ENCODE measurements at regions not wholly inside any gene's neighbourhood (a gene's known extent, or its start where the extent isn't known, plus 50 kb on each side); places are given as distances from the start of the nearest gene placed in this dataset.

DNA sequence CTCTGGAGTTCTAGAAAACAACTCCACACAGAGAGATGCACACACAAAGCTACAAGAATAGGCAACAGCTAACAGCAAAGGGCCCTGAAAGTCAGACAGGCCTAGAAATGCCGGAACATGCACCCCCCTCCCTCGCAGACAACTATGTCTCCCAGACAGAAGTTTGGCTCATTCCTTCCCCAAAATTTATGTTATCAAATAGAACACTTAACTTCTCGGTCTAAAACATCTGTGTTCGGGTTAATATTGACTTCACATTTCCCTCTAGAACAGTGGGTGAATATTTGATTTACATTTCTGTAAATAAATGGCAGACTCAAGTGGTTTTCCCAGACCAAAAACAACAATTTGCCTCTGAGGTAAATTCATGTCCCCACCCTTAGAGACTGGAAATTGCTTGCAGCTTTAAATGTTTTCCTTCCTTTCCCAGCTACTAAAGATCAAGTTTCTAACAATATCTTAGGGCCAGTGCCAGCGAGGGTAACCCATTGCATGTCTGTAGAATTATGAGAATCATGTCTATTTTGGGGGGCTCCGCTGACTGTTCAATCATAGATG, 92.5 kb upstream of the INHBA start:
- no peak for DNase-seq (ENCODE audit: low spot score)

- DNase-seq (ENCODE audit: low spot score): no peak
These were observed 90.7 kb upstream of the INHBA start for GRCh38 chr7:41793556-41793955.

GRCh38 chr7:41792120-41792519, 89.2 kb upstream of the INHBA start:
- no peak for DNase-seq (ENCODE audit: low spot score)

DNA sequence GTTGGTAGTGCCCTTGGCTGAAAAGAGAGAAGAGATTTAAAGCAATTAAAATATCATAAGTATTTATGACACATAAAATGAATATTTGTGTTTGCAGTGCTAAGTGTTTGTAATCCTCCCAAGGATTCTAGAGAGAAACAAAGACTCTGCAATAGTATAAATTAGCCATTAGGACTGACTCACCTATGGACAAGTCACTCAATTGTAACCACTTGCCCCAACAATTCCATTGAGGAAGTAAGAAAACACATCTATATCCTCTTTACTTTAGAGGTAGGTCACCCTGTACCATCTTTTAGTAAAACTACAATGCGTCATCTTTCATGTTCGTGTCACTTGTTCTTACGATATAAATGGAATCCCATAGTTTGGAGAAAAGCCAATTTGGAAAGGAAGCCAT, 85.7 kb upstream of the INHBA start:
- DNase-seq (ENCODE audit: low spot score): no peak

DNA sequence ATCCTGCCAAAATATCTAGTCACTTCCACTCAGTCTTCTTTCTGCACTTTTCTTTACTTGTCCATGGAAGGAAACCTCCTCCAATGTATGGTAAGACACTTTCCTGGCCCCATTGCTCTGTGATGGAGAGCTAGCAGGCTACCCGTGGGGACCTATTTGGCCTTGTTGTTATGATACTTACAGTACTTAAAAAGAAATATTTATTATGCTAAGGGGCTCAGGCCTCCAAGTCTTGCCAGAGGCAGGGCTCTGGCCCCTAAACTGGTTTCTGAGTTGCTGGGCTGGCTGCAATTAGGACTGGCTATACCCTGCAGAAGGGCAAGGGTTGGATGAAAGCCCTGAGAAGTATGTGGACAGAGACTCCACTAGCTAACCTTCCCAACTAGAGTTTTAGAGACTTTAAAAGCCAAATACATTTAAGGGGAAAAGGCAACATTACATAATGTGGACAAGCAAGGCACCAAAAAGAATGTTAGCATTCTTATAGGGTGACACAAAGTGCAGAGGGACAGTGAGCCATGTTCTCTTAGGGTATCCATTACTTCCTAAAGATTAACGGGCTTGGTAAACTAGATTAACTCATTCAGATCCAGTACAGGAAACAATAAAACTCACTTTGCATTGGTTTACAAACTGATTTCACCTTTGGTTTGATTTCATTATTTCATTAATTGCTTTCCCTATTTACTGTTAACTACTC, 84.9 kb upstream of the INHBA start:
- no peak for DNase-seq (ENCODE audit: low spot score)

GRCh38 chr7:41786944-41787343, 84.1 kb upstream of the INHBA start:
- no peak for DNase-seq (ENCODE audit: low spot score)

DNA sequence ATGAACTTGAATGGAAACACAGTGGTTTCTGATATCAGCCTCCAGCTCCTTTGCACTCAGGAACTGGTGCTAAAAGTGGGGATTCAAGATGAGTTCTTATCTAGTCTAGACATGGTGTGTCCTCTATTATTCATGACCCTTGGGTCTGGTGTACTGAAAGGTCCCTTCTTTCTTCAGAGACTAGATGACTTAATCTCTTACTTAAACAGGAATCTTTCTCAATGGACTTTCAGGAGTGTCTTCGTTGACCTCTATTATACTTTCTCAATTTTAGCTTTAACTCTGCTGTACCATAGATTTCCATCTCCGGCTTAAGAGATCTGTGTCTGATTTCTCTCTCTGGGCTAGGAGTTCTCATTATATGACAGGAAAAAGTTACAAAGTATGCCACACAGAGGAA, 83.5 kb upstream of the INHBA start:
- DNase-seq (ENCODE audit: low spot score): no peak

DNA sequence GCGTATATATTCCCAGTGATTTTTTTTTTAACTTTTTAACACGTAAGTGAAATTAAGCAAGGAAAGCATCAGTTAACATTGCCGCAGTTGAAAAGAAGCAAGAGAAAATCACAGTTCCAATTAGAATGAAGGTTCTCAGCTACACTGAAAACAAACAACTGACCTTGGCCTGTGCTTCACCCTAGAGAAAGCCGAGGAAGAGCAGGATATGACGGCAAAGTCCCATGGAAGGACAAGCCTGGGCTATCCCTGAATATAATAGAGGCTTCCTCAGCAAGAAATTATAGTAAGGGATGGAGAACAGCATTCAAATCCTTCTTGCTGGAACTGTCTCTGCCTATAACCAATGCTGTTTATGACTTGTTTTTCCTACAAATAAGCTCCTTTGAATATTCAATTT, 83.0 kb upstream of the INHBA start:
- no peak for DNase-seq (ENCODE audit: low spot score)

DNA sequence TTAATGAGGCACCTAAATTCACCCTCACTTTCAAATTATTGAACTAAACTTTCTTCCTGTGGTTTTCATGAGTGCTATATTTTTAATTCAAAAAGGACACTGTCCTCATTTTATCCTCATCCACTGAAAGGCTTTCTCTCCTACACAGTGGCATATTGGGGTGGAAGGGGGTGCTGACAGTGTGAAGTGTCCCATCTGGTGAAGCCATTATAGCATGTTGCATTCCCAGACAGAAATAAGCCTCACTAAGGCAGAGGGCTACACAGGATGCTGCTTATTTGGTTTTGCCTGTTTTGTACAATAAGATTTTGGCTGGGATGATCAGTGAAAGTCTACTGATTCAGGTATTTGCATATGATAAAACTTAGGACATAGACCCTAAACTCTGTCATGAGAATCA, 82.4 kb upstream of the INHBA start:
- no peak for DNase-seq (ENCODE audit: low spot score)

GRCh38 chr7:41779918-41780317, 77.0 kb upstream of the INHBA start:
- no peak for DNase-seq (ENCODE audit: low spot score)

GRCh38 chr7:41777894-41778596, 75.2 kb upstream of the INHBA start:
- DNase-seq (ENCODE audit: low spot score): peak; percentile 9

DNA sequence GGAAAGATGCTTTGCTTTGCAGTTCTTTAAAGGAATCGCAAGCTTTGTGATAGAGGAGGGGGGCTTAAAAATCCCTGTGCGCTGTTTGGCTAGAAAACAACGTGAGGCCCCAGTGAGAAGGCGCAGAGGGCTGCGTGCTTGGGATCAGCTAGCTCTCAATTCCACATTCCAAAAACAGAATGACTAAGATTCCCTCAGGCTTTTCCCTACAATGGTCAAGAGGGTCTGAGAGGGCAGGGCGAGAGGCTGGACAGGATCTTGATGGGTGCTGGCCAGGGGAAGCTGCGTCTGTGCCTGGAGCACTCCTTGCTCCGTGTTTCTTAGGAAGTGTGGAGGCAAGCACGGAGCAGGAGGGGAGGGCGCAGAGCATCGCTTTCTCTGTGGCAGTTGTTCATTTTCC, 72.1 kb upstream of the INHBA start:
- DNase-seq (ENCODE audit: low spot score): no peak

GRCh38 chr7:41773756-41774155, 70.9 kb upstream of the INHBA start:
- DNase-seq (ENCODE audit: low spot score): no peak

- no peak for DNase-seq (ENCODE audit: low spot score)
These were observed 68.8 kb upstream of the INHBA start for GRCh38 chr7:41771717-41772116.

DNA sequence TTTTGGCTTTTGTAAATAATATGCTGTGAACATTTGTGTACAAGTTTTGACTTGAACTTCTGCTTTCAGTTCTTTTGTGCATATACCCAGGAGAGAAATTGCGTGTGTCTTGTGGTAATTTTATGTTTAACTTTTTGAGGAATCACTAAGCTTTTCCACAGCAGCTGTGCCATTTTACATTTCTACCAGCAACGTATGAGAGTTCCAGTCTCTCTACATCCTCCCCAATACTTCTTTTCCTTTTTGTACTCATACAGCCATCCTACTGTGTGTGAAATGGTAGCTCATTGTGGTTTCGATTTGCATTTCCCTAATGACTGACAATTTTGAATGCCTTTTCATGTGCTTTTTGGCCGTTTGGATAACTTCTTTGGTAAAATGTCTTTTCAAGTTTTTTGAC, 66.3 kb upstream of the INHBA start:
- DNase-seq (ENCODE audit: low spot score): no peak

DNA sequence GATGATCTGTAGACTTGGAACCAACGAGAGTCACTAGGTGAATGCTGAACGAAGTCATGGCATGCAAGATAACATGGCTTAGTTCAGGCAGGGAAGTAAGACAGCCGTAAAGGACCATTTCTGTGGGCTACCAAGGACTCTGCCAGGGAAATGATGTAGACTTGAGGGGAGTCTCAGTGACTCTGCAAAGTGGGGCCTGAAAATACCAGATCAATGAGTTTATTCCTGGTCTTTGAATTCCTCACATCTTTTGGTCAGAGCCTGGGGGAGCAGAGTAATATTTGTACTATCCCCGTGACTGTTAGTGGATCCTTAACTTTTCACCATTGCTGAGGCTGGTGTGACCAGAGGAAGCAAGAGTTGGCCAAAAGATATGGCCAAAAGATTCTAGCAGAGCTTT, 60.7 kb upstream of the INHBA start:
- no peak for DNase-seq (ENCODE audit: low spot score)

DNA sequence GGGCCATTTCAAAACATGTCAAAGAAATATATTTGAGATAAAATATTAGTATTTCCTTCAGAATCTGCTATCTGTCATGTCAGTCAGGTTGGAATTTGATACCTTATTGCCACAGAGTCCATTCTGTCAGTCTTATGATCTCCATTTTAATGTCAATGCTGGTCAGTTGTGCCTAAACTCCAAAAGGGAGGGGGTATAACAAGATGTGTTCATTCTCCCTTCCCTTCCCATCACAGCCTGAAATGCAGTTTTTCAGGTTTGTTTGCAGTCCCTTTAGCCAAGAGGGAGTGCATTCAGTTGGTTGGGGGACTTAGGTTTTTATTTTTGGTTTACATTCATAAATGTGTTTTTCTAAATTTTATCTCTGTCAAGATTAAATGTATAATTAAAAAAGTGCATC, 59.8 kb upstream of the INHBA start:
- no peak for DNase-seq (ENCODE audit: low spot score)

- no peak for DNase-seq (ENCODE audit: low spot score)
These were observed 57.4 kb upstream of the INHBA start for GRCh38 chr7:41760293-41760692.

GRCh38 chr7:41758321-41758720, 55.4 kb upstream of the INHBA start:
- DNase-seq (ENCODE audit: low spot score): no peak

DNA sequence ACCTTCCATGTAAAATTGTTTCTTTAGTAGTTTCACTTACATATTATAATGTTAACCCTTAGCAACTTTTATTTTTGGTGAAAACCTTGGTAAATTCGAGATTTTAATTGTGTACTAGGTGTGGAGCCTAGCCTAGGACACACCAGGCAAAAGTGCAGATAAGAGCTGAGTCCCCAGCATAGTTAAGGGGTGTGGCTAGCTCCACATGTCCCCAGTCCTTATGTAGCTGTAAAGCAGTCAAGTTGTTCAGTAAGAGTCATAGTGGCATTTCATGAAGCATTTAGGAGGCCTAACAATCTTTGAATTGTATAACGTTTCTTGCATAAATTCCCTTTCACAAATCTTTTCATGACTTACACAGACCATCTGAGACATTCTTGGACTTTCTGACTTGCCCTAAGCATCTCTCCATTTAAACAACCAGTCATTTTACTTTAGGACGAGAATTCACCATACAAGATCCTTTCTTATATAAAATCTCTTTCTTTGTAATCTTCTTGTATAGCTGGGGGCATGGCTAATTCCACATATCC, 53.8 kb upstream of the INHBA start:
- DNase-seq (ENCODE audit: low spot score): no peak

DNA sequence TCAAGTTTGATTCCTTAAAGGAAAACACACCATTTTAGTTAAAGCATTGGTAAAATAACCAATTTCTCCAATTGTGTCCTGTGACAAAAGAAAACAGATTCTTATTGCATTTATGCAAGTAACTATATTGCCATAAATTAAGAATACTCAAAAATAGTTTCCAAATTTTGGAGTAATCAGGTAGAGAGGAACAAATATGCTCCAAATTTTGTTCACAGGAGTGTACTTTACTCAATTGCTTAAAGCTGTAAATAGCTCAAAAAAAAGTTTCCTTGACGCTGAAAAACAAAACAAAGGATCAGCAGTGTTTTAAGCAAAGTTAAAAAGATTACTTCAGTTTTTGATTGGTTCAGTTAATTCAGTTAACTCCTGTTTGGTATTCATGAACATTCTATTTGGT, 52.2 kb upstream of the INHBA start:
- DNase-seq (ENCODE audit: low spot score): no peak

DNA sequence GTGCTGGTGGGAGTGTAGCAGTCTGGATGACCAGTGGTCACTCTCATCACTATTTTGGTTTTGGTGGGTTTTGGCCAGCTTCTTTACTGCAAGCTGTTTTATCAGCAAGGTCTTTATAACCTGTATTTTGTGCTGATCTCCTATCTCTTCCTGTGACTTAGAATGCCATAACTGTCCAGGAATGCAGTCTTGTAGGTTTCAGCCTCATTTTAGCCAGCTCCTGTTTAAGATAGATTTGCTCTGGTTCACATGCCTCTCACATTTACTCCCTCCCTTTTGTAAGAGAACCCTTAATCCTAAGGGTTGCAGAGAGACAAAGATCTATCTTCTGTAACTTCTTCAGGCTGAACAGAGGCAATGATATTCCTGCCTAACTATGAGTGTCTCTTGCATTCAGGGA, 51.2 kb upstream of the INHBA start:
- DNase-seq (ENCODE audit: low spot score): no peak
